Smooth muscle cell (in vitro differentiated cells): ENCODE measurements at regions not wholly inside any gene's neighbourhood (a gene's known extent, or its start where the extent isn't known, plus 50 kb on each side); places are given as distances from the start of the nearest gene placed in this dataset.

Experiments
- DNase-seq: peaks from one replicate; lab custom pipeline; 2025; ENCODE audit not compliant: unreplicated experiment; lab: John Stamatoyannopoulos, UW
- H2AFZ ChIP-seq: fragments of 200-600 bp; sonication (generic); 2 replicates; pipeline ENCODE4 v1.6.0; 2016; ENCODE audit warnings: antibody characterized with exemption, low read depth, mild to moderate bottlenecking
- H3F3A ChIP-seq: fragments of 200-600 bp; sonication (generic); 2 replicates; pipeline ENCODE4 v1.6.0; 2017; ENCODE audit warnings: antibody characterized with exemption, low read depth
- H3K27ac ChIP-seq: fragments of 200-600 bp; sonication (generic); 2 replicates; pipeline ENCODE4 v1.5.1; 2016; ENCODE audit warnings: low read depth, mild to moderate bottlenecking
- H3K27me3 ChIP-seq: fragments of 200-600 bp; sonication (generic); 2 replicates; pipeline ENCODE4 v1.6.1; 2016; ENCODE audit warnings: low read depth, mild to moderate bottlenecking
- H3K36me3 ChIP-seq: fragments of 200-600 bp; sonication (generic); 2 replicates; pipeline ENCODE4 v1.5.1; 2016; ENCODE audit warnings: low read depth
- H3K4me1 ChIP-seq: fragments of 200-600 bp; sonication (generic); 2 replicates; pipeline ENCODE4 v1.5.1; 2016; ENCODE audit warnings: low read depth
- H3K4me2 ChIP-seq: fragments of 200-600 bp; sonication (generic); 2 replicates; pipeline ENCODE4 v1.6.0; 2016; ENCODE audit warnings: mild to moderate bottlenecking
- H3K4me3 ChIP-seq: fragments of 200-600 bp; sonication (generic); 2 replicates; pipeline ENCODE4 v1.5.1; 2016; ENCODE audit warnings: mild to moderate bottlenecking
- H3K79me2 ChIP-seq: fragments of 200-600 bp; sonication (generic); 2 replicates; pipeline ENCODE4 v1.6.0; 2016; ENCODE audit warnings: low read depth, mild to moderate bottlenecking
- H3K9ac ChIP-seq: fragments of 200-600 bp; sonication (generic); 2 replicates; pipeline ENCODE4 v1.6.0; 2016; ENCODE audit warnings: low read depth
- H3K9me3 ChIP-seq: fragments of 200-600 bp; sonication (generic); replicated peaks from 2 replicates; pipeline ENCODE4 v1.5.1; 2016; ENCODE audit warnings: low read depth
- H4K20me1 ChIP-seq: fragments of 200-600 bp; sonication (generic); 2 replicates; pipeline ENCODE4 v1.6.0; 2016; ENCODE audit warnings: low read depth
- CTCF ChIP-seq: fragments of 200-600 bp; sonication (generic); IDR thresholded peaks from 2 replicates; pipeline ENCODE4 v1.5.1; 2017; ENCODE audit warnings: borderline replicate concordance, mild to moderate bottlenecking, antibody characterized with exemption; ENCODE audit not compliant: insufficient read depth, poor library complexity, severe bottlenecking
- WGBS: methylation state at CpG from one replicate; pipeline ENCODE4 v1.1.7; 2016; ENCODE audit warnings: low lambda C conversion rate; 5-methylcytosine and 5-hydroxymethylcytosine counted together

GRCh38 chrX:17294561-17294960, 80.4 kb upstream of the NHS start:
- Histone ChIP-seq H3K9me3 (no peaks in the 10 kb centered on the region), H3F3A (no peaks in the 10 kb centered on the region), H2AFZ (no peak overlapping the region), H3K27ac (no peak overlapping the region), H3K9ac (no peak overlapping the region), H3K4me1 (no peaks in the 10 kb centered on the region), H3K4me2 (no peak overlapping the region), H4K20me1 (no peaks in the 10 kb centered on the region), H3K27me3 (no peaks in the 10 kb centered on the region), H3K4me3 (no peak overlapping the region), H3K36me3 (no peaks in the 10 kb centered on the region), H3K79me2 (no peaks in the 10 kb centered on the region)
- no peak for DNase-seq
- no peak for TF ChIP-seq CTCF
- 67% methylated on average over 1 of the region's 1 CpG for WGBS

GRCh38 chrX:17295791-17296190, 79.2 kb upstream of the NHS start:
- Histone ChIP-seq H3K9me3 (no peaks in the 10 kb centered on the region), H4K20me1 (no peaks in the 10 kb centered on the region), H3F3A (no peaks in the 10 kb centered on the region), H3K4me1 (no peaks in the 10 kb centered on the region), H3K9ac (no peak overlapping the region), H3K4me3 (no peak overlapping the region), H3K27ac (no peak overlapping the region), H3K27me3 (no peaks in the 10 kb centered on the region), H3K79me2 (no peaks in the 10 kb centered on the region), H3K36me3 (no peaks in the 10 kb centered on the region), H2AFZ (no peak overlapping the region), H3K4me2 (no peak overlapping the region)
- DNase-seq: no peak
- 69% methylated on average over 1 of the region's 1 CpG for WGBS
- no peak for TF ChIP-seq CTCF

GRCh38 chrX:17298564-17298963, 76.4 kb upstream of the NHS start:
- Histone ChIP-seq H2AFZ (no peak overlapping the region), H3K27me3 (no peaks in the 10 kb centered on the region), H3K9me3 (no peaks in the 10 kb centered on the region), H3K9ac (no peak overlapping the region), H3F3A (no peaks in the 10 kb centered on the region), H3K4me2 (no peak overlapping the region), H3K36me3 (no peaks in the 10 kb centered on the region), H3K4me3 (no peak overlapping the region), H3K4me1 (no peaks in the 10 kb centered on the region), H3K79me2 (no peaks in the 10 kb centered on the region), H3K27ac (no peak overlapping the region), H4K20me1 (no peaks in the 10 kb centered on the region)
- TF ChIP-seq CTCF: no peak
- WGBS: 71% methylated on average over 1 of the region's 1 CpG
- DNase-seq: no peak

DNA sequence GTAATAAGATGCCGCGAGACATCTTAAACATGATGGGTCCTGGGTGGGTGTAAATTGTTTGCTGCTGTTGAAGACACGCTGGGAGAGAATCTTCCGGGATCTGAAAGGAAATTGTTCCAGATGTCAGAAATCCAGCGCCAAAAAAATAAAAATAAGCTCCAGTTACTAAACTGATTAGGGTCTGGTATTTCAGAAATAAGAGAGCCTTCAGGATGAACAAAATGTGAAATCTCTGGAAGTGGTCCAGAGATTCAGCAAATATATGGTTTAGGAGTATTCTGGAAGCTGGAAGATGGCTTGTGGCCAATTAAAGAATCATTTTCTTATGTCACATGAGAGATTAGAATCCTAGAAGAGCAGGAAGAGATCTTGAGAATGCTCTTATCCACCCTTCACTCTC, 75.8 kb upstream of the NHS start:
- WGBS: 84% methylated on average over 5 of the region's 5 CpGs
- Histone ChIP-seq H3K4me2 (no peak overlapping the region), H3K36me3 (no peaks in the 10 kb centered on the region), H3K4me1 (no peaks in the 10 kb centered on the region), H3K27ac (no peak overlapping the region), H3K9ac (no peak overlapping the region), H3K27me3 (no peaks in the 10 kb centered on the region), H3F3A (no peaks in the 10 kb centered on the region), H3K4me3 (no peak overlapping the region), H3K9me3 (no peaks in the 10 kb centered on the region), H2AFZ (no peak overlapping the region), H3K79me2 (no peaks in the 10 kb centered on the region), H4K20me1 (no peaks in the 10 kb centered on the region)
- DNase-seq: no peak
- no peak for TF ChIP-seq CTCF
